Trophoblast cell (in vitro differentiated cells and primary cell): ENCODE measurements at regions not wholly inside any gene's neighbourhood (a gene's known extent, or its start where the extent isn't known, plus 50 kb on each side); places are given as distances from the start of the nearest gene placed in this dataset.

ENCODE experiments used
- DNase-seq, 2 donors: peaks; one replicate each; pipeline ENCODE4 v3.0.0-alpha.2; 2016
- H2AFZ ChIP-seq: 2 replicates; pipeline ENCODE4 v1.6.1; 2013; ENCODE audit warnings: low read length, moderate library complexity, mild to moderate bottlenecking; ENCODE audit not compliant: insufficient read depth, poor library complexity
- H2AK5ac ChIP-seq: 2 replicates; pipeline ENCODE4 v1.6.1; 2013; ENCODE audit warnings: mild to moderate bottlenecking, low read length
- H2BK120ac ChIP-seq: 2 replicates; pipeline ENCODE4 v1.6.1; 2013; ENCODE audit warnings: low read length, mild to moderate bottlenecking, moderate library complexity; ENCODE audit not compliant: insufficient read depth, poor library complexity
- H2BK12ac ChIP-seq: 2 replicates; pipeline ENCODE4 v1.6.1; 2013; ENCODE audit warnings: mild to moderate bottlenecking, low read length, moderate library complexity
- H2BK5ac ChIP-seq: 2 replicates; pipeline ENCODE4 v1.6.1; 2013; ENCODE audit warnings: low read length, low read depth, moderate library complexity, mild to moderate bottlenecking; ENCODE audit not compliant: poor library complexity
- H3K14ac ChIP-seq: 2 replicates; pipeline ENCODE4 v1.6.1; 2013; ENCODE audit warnings: mild to moderate bottlenecking, low read length
- H3K18ac ChIP-seq: 2 replicates; pipeline ENCODE4 v1.6.1; 2013; ENCODE audit warnings: mild to moderate bottlenecking, low read length
- H3K23ac ChIP-seq: 2 replicates; pipeline ENCODE4 v1.6.1; 2013; ENCODE audit warnings: low read length
- H3K27ac ChIP-seq: 2 replicates; pipeline ENCODE4 v1.5.1; 2013; ENCODE audit warnings: low read depth, mild to moderate bottlenecking, inconsistent platforms, low read length, moderate library complexity
- H3K27me3 ChIP-seq: 2 replicates; pipeline ENCODE4 v1.6.1; 2013; ENCODE audit warnings: inconsistent platforms, mild to moderate bottlenecking, low read length, moderate library complexity; ENCODE audit not compliant: insufficient read depth
- H3K36me3 ChIP-seq, 2 experiments: 1 replicate in 1 of 2; 2 replicates in 1 of 2; pipeline ENCODE4 v1.6.1; 2013; ENCODE audit warnings: low read length in 2 of 2, mild to moderate bottlenecking in 2 of 2, moderate library complexity in 1 of 2; ENCODE audit not compliant: insufficient read depth in 2 of 2, control insufficient read depth in 1 of 2
- H3K4ac ChIP-seq: 2 replicates; pipeline ENCODE4 v1.6.1; 2013; ENCODE audit warnings: low read depth, mild to moderate bottlenecking, low read length, moderate library complexity
- H3K4me1 ChIP-seq, 2 experiments: 1 replicate in 1 of 2; 2 replicates in 1 of 2; pipeline ENCODE4 v1.6.1; 2013; ENCODE audit warnings: low read length in 2 of 2, mild to moderate bottlenecking in 2 of 2, moderate library complexity in 1 of 2; ENCODE audit not compliant: insufficient read depth in 2 of 2, control insufficient read depth in 1 of 2
- H3K4me2 ChIP-seq: 2 replicates; pipeline ENCODE4 v1.6.1; 2013; ENCODE audit warnings: inconsistent platforms, mild to moderate bottlenecking, low read length, moderate library complexity
- H3K4me3 ChIP-seq: 2 replicates; pipeline ENCODE4 v1.5.1; 2013; ENCODE audit warnings: mild to moderate bottlenecking, low read depth, low read length, inconsistent platforms
- H3K79me1 ChIP-seq: one replicate; pipeline ENCODE4 v1.6.1; 2013; ENCODE audit warnings: low read length
- H3K79me2 ChIP-seq: 2 replicates; pipeline ENCODE4 v1.6.1; 2013; ENCODE audit warnings: low read length, mild to moderate bottlenecking; ENCODE audit not compliant: control insufficient read depth, insufficient read depth, poor library complexity
- H3K9ac ChIP-seq: 2 replicates; pipeline ENCODE4 v1.6.1; 2013; ENCODE audit warnings: mild to moderate bottlenecking, low read length
- H3K9me3 ChIP-seq: 2 replicates; pipeline ENCODE4 v1.6.1; 2013; ENCODE audit warnings: low read depth, mild to moderate bottlenecking, control low read depth, inconsistent platforms, low read length; ENCODE audit not compliant: insufficient read depth
- H4K12ac ChIP-seq: 2 replicates; pipeline ENCODE4 v1.6.1; 2013; ENCODE audit warnings: low read depth, mild to moderate bottlenecking, low read length, moderate library complexity
- H4K8ac ChIP-seq: 2 replicates; pipeline ENCODE4 v1.6.1; 2013; ENCODE audit warnings: low read depth, mild to moderate bottlenecking, low read length, moderate library complexity
- H4K91ac ChIP-seq: one replicate; pipeline ENCODE4 v1.6.1; 2013; ENCODE audit warnings: low read depth, mild to moderate bottlenecking, low read length, moderate library complexity
- WGBS: extraction: QIAGEN DNeasy Blood & Tissue Kit; methylation state at CpG from one replicate; pipeline ENCODE4 v1.1.7; 2013; ENCODE audit warnings: missing lambda C conversion rate; ENCODE audit not compliant: insufficient read length, insufficient coverage; ENCODE audit errors: extremely low coverage; 5-methylcytosine and 5-hydroxymethylcytosine counted together

- no peak overlapping the region for H2AFZ ChIP-seq
- no peaks in the 10 kb centered on the region for H3K36me3 ChIP-seq
- H3K27me3 ChIP-seq = no peaks in the 10 kb centered on the region
- H3K23ac ChIP-seq = no peak overlapping the region
- H3K4me1 ChIP-seq = no peaks in the 10 kb centered on the region
- DNase-seq = no peak
- H3K4ac ChIP-seq = no peak overlapping the region
- H3K4me3 ChIP-seq = no peak overlapping the region
- no peak overlapping the region for H3K9ac ChIP-seq
- no peak overlapping the region for H3K4me2 ChIP-seq
- H3K14ac ChIP-seq = no peak overlapping the region
- peaks cover 7% of the 10 kb centered on the region for H3K9me3 ChIP-seq
- no peak overlapping the region for H2BK12ac ChIP-seq
- no peak overlapping the region for H3K18ac ChIP-seq
- H3K27ac ChIP-seq = no peak overlapping the region
- H4K12ac ChIP-seq = no peak overlapping the region
- H4K8ac ChIP-seq = no peak overlapping the region
- H3K79me1 ChIP-seq = no peaks in the 10 kb centered on the region
- H4K91ac ChIP-seq = no peak overlapping the region
- WGBS = no CpG with 5 or more reads among the region's 14 CpGs
- no peak overlapping the region for H2BK5ac ChIP-seq
- H2AK5ac ChIP-seq = no peak overlapping the region
- no peaks in the 10 kb centered on the region for H3K79me2 ChIP-seq
- H2BK120ac ChIP-seq = no peak overlapping the region
Measured at GRCh38 chr7:97541188-97541587, 190.7 kb upstream of the TAC1 start.

GRCh38 chr7:97555857-97556421 lies 175.9 kb upstream of the TAC1 start:
- H3K27me3 ChIP-seq = no peaks in the 10 kb centered on the region

GRCh38 chr7:97565665-97566064 lies 166.2 kb upstream of the TAC1 start:
- Histone ChIP-seq H2AFZ (no peak overlapping the region), H3K27ac (no peak overlapping the region), H3K79me1 (no peaks in the 10 kb centered on the region), H3K14ac (no peak overlapping the region), H2AK5ac (no peak overlapping the region), H3K4me2 (no peak overlapping the region), H2BK120ac (no peak overlapping the region), H3K9me3 (no peaks in the 10 kb centered on the region), H3K27me3 (no peaks in the 10 kb centered on the region), H3K23ac (no peak overlapping the region), H4K8ac (no peak overlapping the region), H3K9ac (no peak overlapping the region), H3K79me2 (no peaks in the 10 kb centered on the region), H3K4me1 (no peaks in the 10 kb centered on the region), H2BK12ac (no peak overlapping the region), H2BK5ac (no peak overlapping the region), H4K12ac (no peak overlapping the region), H3K4ac (no peak overlapping the region), H3K4me3 (no peak overlapping the region), H3K36me3 (no peaks in the 10 kb centered on the region), H3K18ac (no peak overlapping the region), H4K91ac (no peak overlapping the region)
- no CpG with 5 or more reads among the region's 4 CpGs for WGBS
- no peak for DNase-seq

More at GRCh38 chr7:97555857-97556421, 175.9 kb upstream of the TAC1 start:
- no peak overlapping the region for H2BK120ac ChIP-seq
- no peak overlapping the region for H3K23ac ChIP-seq
- no peaks in the 10 kb centered on the region for H3K9me3 ChIP-seq
- H3K14ac ChIP-seq = no peak overlapping the region
- no peak overlapping the region for H2BK12ac ChIP-seq
- no peak overlapping the region for H3K4ac ChIP-seq
- no CpG with 5 or more reads among the region's 8 CpGs for WGBS
- no peak overlapping the region for H3K27ac ChIP-seq
- no peaks in the 10 kb centered on the region for H3K79me2 ChIP-seq
- H3K36me3 ChIP-seq = no peaks in the 10 kb centered on the region
- H3K79me1 ChIP-seq = no peaks in the 10 kb centered on the region
- H3K9ac ChIP-seq = no peak overlapping the region
- no peak overlapping the region for H2BK5ac ChIP-seq
- no peak overlapping the region for H4K91ac ChIP-seq
- H3K18ac ChIP-seq = no peak overlapping the region
- no peak overlapping the region for H3K4me3 ChIP-seq
- H2AFZ ChIP-seq = no peak overlapping the region
- no peak overlapping the region for H4K12ac ChIP-seq
- no peak overlapping the region for H3K4me2 ChIP-seq
- no peak overlapping the region for H2AK5ac ChIP-seq
- no peak overlapping the region for H4K8ac ChIP-seq
- DNase-seq = no peak
- H3K4me1 ChIP-seq = no peaks in the 10 kb centered on the region

GRCh38 chr7:97573065-97573464 lies 158.8 kb upstream of the TAC1 start:
- Histone ChIP-seq H3K79me2 (no peaks in the 10 kb centered on the region), H2BK12ac (no peak overlapping the region), H4K91ac (no peak overlapping the region), H4K8ac (no peak overlapping the region), H3K23ac (no peak overlapping the region), H2BK120ac (no peak overlapping the region), H2BK5ac (no peak overlapping the region), H3K27me3 (no peaks in the 10 kb centered on the region), H3K14ac (no peak overlapping the region), H3K4me2 (no peak overlapping the region), H3K9ac (no peak overlapping the region), H3K9me3 (no peaks in the 10 kb centered on the region), H3K18ac (no peak overlapping the region), H2AK5ac (no peak overlapping the region), H3K4me3 (no peak overlapping the region), H3K36me3 (no peaks in the 10 kb centered on the region), H3K79me1 (no peaks in the 10 kb centered on the region), H3K27ac (no peak overlapping the region), H3K4me1 (no peaks in the 10 kb centered on the region), H2AFZ (no peak overlapping the region), H4K12ac (no peak overlapping the region), H3K4ac (no peak overlapping the region)
- no CpG with 5 or more reads among the region's 2 CpGs for WGBS
- no peak for DNase-seq
